ENCODE measurements at regions not wholly inside any gene's neighbourhood (a gene's known extent, or its start where the extent isn't known, plus 50 kb on each side); places are given as distances from the start of the nearest gene placed in this dataset.

DNA sequence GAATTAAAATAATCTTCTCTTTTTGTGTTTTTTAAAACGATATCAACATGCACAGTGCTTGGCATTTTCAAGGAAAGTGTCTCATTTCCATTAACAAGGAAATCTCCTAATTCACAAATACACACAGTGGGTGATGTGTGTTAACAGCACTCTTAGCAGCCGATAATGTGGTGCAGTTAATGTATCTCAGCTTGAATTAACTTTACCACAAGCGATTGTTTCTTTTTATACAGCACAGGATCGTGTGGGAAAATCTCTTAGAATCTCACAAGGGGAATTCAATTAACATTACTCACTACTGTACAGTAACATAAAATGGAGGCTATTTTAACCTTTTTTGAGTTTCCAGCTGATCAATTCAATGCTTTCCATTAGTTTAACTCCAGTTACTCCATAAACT, 1841.9 kb downstream of the STIM2 start:
- TF ChIP-seq CREB1 (IDR thresholded peaks at IDR 0.05; ENCODE audit: low read depth) (no peak), TBL1XR1 (IDR thresholded peaks at IDR 0.05; ENCODE audit: low read depth, low read length) (no peak), RFX5 (IDR thresholded peaks at IDR 0.05; ENCODE audit: low read depth, low read length) (no peak)
- TF ChIP-seq, protein P1, sequence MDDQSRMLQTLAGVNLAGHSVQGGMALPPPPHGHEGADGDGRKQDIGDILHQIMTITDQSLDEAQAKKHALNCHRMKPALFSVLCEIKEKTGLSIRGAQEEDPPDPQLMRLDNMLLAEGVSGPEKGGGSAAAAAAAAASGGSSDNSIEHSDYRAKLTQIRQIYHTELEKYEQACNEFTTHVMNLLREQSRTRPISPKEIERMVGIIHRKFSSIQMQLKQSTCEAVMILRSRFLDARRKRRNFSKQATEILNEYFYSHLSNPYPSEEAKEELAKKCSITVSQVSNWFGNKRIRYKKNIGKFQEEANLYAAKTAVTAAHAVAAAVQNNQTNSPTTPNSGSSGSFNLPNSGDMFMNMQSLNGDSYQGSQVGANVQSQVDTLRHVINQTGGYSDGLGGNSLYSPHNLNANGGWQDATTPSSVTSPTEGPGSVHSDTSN (IDR thresholded peaks at IDR 0.05; ENCODE audit: insufficient replicate concordance, low read depth, low read length): no peak

Measured in GM12878 (cell line).